PC-3 (cell line): ENCODE measurements at regions not wholly inside any gene's neighbourhood (a gene's known extent, or its start where the extent isn't known, plus 50 kb on each side); places are given as distances from the start of the nearest gene placed in this dataset.

ENCODE experiments used
- ATAC-seq: fragments of 200-7000 bp; cut with Tn5 transposase; 2 replicates; pipeline ENCODE4 v1.9.1; 2020; ENCODE audit warnings: mild to moderate bottlenecking, moderate library complexity
- BruUV-seq: library from RNA; stranded (reverse); fragments of 400-500 nt; replicated peaks from 2 replicates; lab custom pipeline; 2021; lab: Mats Ljungman, UMichigan
- CTCF ChIA-PET: fragments of 300-600 bp; sonication (Branson Sonifier 250); formaldehyde crosslinking; loops from one replicate; lab custom pipeline; 2022; ENCODE audit warnings: antibody characterized with exemption; lab: Charles Lee
- POLR2A ChIA-PET: fragments of 300-600 bp; sonication (Branson Sonifier 250); formaldehyde crosslinking; loops from one replicate; lab custom pipeline; 2022; ENCODE audit warnings: antibody characterized with exemption; ENCODE audit not compliant: unreplicated experiment; lab: Charles Lee
- DNase-seq: peaks from one replicate; pipeline ENCODE4 v3.0.0-alpha.2; 2015
- H2AFZ ChIP-seq: fragments of 300-600 bp; sonication (generic); 2 replicates; pipeline ENCODE4 v1.6.0; 2016; ENCODE audit warnings: antibody characterized with exemption, low read length
- H3F3A ChIP-seq: fragments of 300-600 bp; sonication (generic); one replicate; pipeline ENCODE4 v1.6.0; 2017; ENCODE audit warnings: antibody characterized with exemption, low read length, control low read depth, mild to moderate bottlenecking; ENCODE audit not compliant: unreplicated experiment
- H3K27ac ChIP-seq: fragments of 300-600 bp; sonication (generic); 2 replicates; pipeline ENCODE4 v1.5.1; 2016; ENCODE audit warnings: mild to moderate bottlenecking, low read length
- H3K27me3 ChIP-seq: fragments of 300-600 bp; sonication (generic); 2 replicates; pipeline ENCODE4 v1.6.1; 2016; ENCODE audit warnings: low read length, mixed read lengths
- H3K36me3 ChIP-seq: fragments of 300-600 bp; sonication (generic); 2 replicates; pipeline ENCODE4 v1.6.1; 2016; ENCODE audit warnings: low read depth, mixed run types, low read length, mixed read lengths
- H3K4me1 ChIP-seq: fragments of 300-600 bp; sonication (generic); 2 replicates; pipeline ENCODE4 v1.5.1; 2016; ENCODE audit warnings: low read length; ENCODE audit not compliant: insufficient read depth
- H3K4me2 ChIP-seq: fragments of 300-600 bp; sonication (generic); 2 replicates; pipeline ENCODE4 v1.6.0; 2016; ENCODE audit warnings: low read length
- H3K4me3 ChIP-seq: fragments of 300-600 bp; sonication (generic); 2 replicates; pipeline ENCODE4 v1.5.1; 2016; ENCODE audit warnings: mild to moderate bottlenecking, low read length, mixed read lengths
- H3K79me2 ChIP-seq: fragments of 300-600 bp; sonication (generic); 2 replicates; pipeline ENCODE4 v1.6.1; 2017; ENCODE audit warnings: low read length, mixed read lengths
- H3K9ac ChIP-seq: fragments of 300-600 bp; sonication (generic); 2 replicates; pipeline ENCODE4 v1.6.0; 2016; ENCODE audit warnings: mild to moderate bottlenecking, low read length
- H3K9me2 ChIP-seq: fragments of 300-600 bp; sonication (generic); replicated peaks from 2 replicates; pipeline ENCODE4 v1.6.1; 2016; ENCODE audit warnings: mixed run types, low read length, mixed read lengths
- H3K9me3 ChIP-seq: fragments of 300-600 bp; sonication (generic); 2 replicates; pipeline ENCODE4 v1.6.1; 2016; ENCODE audit warnings: low read length, mixed read lengths
- H4K20me1 ChIP-seq: fragments of 300-600 bp; sonication (generic); 2 replicates; pipeline ENCODE4 v1.6.1; 2016; ENCODE audit warnings: low read length, mixed read lengths
- CTCF ChIP-seq: fragments of 300-600 bp; sonication (generic); conservative IDR thresholded peaks from 2 replicates; pipeline ENCODE4 v1.5.1; 2017; ENCODE audit warnings: antibody characterized with exemption, low read depth, mild to moderate bottlenecking, low read length
- EZH2 ChIP-seq: fragments of 300-600 bp; sonication (generic); IDR thresholded peaks from one replicate; pipeline ENCODE4 v1.6.1; 2017; ENCODE audit warnings: antibody characterized with exemption, mild to moderate bottlenecking, low read length; ENCODE audit not compliant: unreplicated experiment
- EZH2phosphoT487 ChIP-seq: fragments of 300-600 bp; sonication (generic); IDR thresholded peaks from 2 replicates; pipeline ENCODE4 v1.6.1; 2018; ENCODE audit warnings: mild to moderate bottlenecking, antibody characterized with exemption, low read length, borderline replicate concordance
- intact Hi-C: fragments of 100-400 bp; cut with micrococcal nuclease; formaldehyde crosslinking; loops from 2 replicates; pipeline ENCODE4 v1.9.0; 2023

- Histone ChIP-seq H4K20me1 (no peaks in the 10 kb centered on the region), H3F3A (no peaks in the 10 kb centered on the region), H3K79me2 (no peaks in the 10 kb centered on the region), H3K36me3 (no peaks in the 10 kb centered on the region), H3K27ac (no peak overlapping the region), H3K4me3 (no peak overlapping the region), H3K27me3 (no peaks in the 10 kb centered on the region), H3K9ac (no peak overlapping the region), H3K4me2 (no peak overlapping the region), H2AFZ (no peak overlapping the region), H3K9me2 (no peaks in the 10 kb centered on the region), H3K4me1 (no peaks in the 10 kb centered on the region), H3K9me3 (no peaks in the 10 kb centered on the region)
- intact Hi-C loops, result loop anchor here (1.0 to 2.0 kb wide), 2 partner anchors 78 to 149 kb away; no protein-coding TSS in a partner anchor
- peak; percentile 47 for DNase-seq
- ChIA-PET POLR2A (no interaction called here), CTCF (no interaction called here)
- no TSS peak for BruUV-seq
- no peak for TF ChIP-seq EZH2phosphoT487
- peak; percentile 64 for TF ChIP-seq CTCF
- peak; percentile 67 for ATAC-seq
Measured at GRCh38 chr6:95203153-95203754, 374.1 kb upstream of the MANEA start.

- no peak overlapping the region for H3K4me2 ChIP-seq
- no peaks in the 10 kb centered on the region for H3K36me3 ChIP-seq
- CTCF ChIA-PET, result no interaction called here
- H3K9ac ChIP-seq, result no peak overlapping the region
- H4K20me1 ChIP-seq, result no peaks in the 10 kb centered on the region
- no peaks in the 10 kb centered on the region for H3K9me2 ChIP-seq
- H3F3A ChIP-seq, result no peaks in the 10 kb centered on the region
- no peak overlapping the region for H3K27ac ChIP-seq
- H3K79me2 ChIP-seq, result no peaks in the 10 kb centered on the region
- H3K27me3 ChIP-seq, result no peaks in the 10 kb centered on the region
- H3K4me3 ChIP-seq, result no peak overlapping the region
- no peak for DNase-seq
- BruUV-seq, result no TSS peak
- no peaks in the 10 kb centered on the region for H3K9me3 ChIP-seq
- POLR2A ChIA-PET, result no interaction called here
- H3K4me1 ChIP-seq, result no peaks in the 10 kb centered on the region
- intact Hi-C loops, result no loop called here
- no peak overlapping the region for H2AFZ ChIP-seq
- no peak for TF ChIP-seq EZH2
- TF ChIP-seq EZH2phosphoT487, result no peak
- no peak for TF ChIP-seq CTCF
- no peak for ATAC-seq
Measured at GRCh38 chr6:95204178-95204577, 373.2 kb upstream of the MANEA start.

- CTCF ChIA-PET, result no interaction called here
- Histone ChIP-seq H3K4me1 (no peaks in the 10 kb centered on the region), H3K79me2 (no peaks in the 10 kb centered on the region), H3K4me2 (no peak overlapping the region), H3K9ac (no peak overlapping the region), H3K4me3 (no peak overlapping the region), H3K9me3 (no peaks in the 10 kb centered on the region), H3F3A (no peaks in the 10 kb centered on the region), H3K9me2 (no peaks in the 10 kb centered on the region), H4K20me1 (no peaks in the 10 kb centered on the region), H2AFZ (no peak overlapping the region), H3K36me3 (no peaks in the 10 kb centered on the region), H3K27me3 (no peaks in the 10 kb centered on the region), H3K27ac (no peak overlapping the region)
- TF ChIP-seq EZH2phosphoT487 (no peak), EZH2 (no peak), CTCF (no peak)
- no TSS peak for BruUV-seq
- intact Hi-C loops, result no loop called here
- POLR2A ChIA-PET, result no interaction called here
- ATAC-seq (no peak), DNase-seq (no peak)
Measured at GRCh38 chr6:95208621-95209020, 368.7 kb upstream of the MANEA start.
